Peyer's patch (tissue), 4 donors: ENCODE measurements at regions not wholly inside any gene's neighbourhood (a gene's known extent, or its start where the extent isn't known, plus 50 kb on each side); places are given as distances from the start of the nearest gene placed in this dataset.
"Not testable (repeated sequence)": the region's sequence is repeated elsewhere in the genome, so short reads cannot be mapped to it uniquely, and the experiment has no call there.

ENCODE experiments used
- DNase-seq, 3 donors: peaks; one replicate each; pipeline ENCODE4 v3.0.0-alpha.2; 2017 to 2019
- H3K27ac ChIP-seq, 4 donors: fragments of 200-600 bp; sonication (generic); one replicate each; pipeline ENCODE4 v1.5.1; 2016 to 2019
- H3K27me3 ChIP-seq, 2 donors: fragments of 200-600 bp; sonication (generic); one replicate each; pipeline ENCODE4 v1.5.1; 2019
- H3K36me3 ChIP-seq, 3 donors: fragments of 200-600 bp; sonication (generic); one replicate each; pipeline ENCODE4 v1.5.1; 2016 to 2019
- H3K4me1 ChIP-seq, 4 donors: fragments of 200-600 bp; sonication (generic); one replicate each; pipeline ENCODE4 v1.5.1; 2016 to 2019
- H3K4me3 ChIP-seq, 4 donors: fragments of 200-600 bp; sonication (generic); 1 replicate in 3 of 4; 2 replicates in 1 of 4; pipeline ENCODE4 v1.5.1; 2016 to 2019; ENCODE audit warnings: mild to moderate bottlenecking in 1 of 4
- H3K9me3 ChIP-seq, 4 donors: fragments of 200-600 bp; sonication (generic); one replicate each; pipeline ENCODE4 v1.5.1; 2016 to 2019; ENCODE audit warnings: mild to moderate bottlenecking in 1 of 4
- CTCF ChIP-seq, 6 experiments: fragments of 450-650 bp in 4 of 6; fragments of 200-600 bp in 2 of 6; sonication (generic) in 1 of 6; IDR thresholded peaks; one replicate each; pipeline ENCODE4 v1.5.1; 2017 to 2019; ENCODE audit warnings: antibody characterized with exemption in 6 of 6, mild to moderate bottlenecking in 3 of 6, moderate library complexity in 1 of 6
- POLR2A ChIP-seq, 2 donors: fragments of 450-650 bp; IDR thresholded peaks; one replicate each; pipeline ENCODE4 v1.5.1; 2017; ENCODE audit warnings: antibody characterized with exemption in 2 of 2, mild to moderate bottlenecking in 2 of 2, moderate library complexity in 2 of 2

- no peaks in the 10 kb centered on the region for H3K27me3 ChIP-seq
- no peak overlapping the region for H3K4me3 ChIP-seq
- no peaks in the 10 kb centered on the region for H3K36me3 ChIP-seq
- H3K4me1 ChIP-seq, result no peaks in the 10 kb centered on the region
- H3K9me3 ChIP-seq, result no peaks in the 10 kb centered on the region
- no peak overlapping the region for H3K27ac ChIP-seq
- no peak for DNase-seq
- TF ChIP-seq CTCF (IDR thresholded peaks at IDR 0.05) (no peak), POLR2A (IDR thresholded peaks at IDR 0.05) (no peak)
Measured at GRCh38 chr18:34399892-34400291, 175.2 kb upstream of the NOL4 start.

- TF ChIP-seq CTCF (IDR thresholded peaks at IDR 0.05), result no peak
- no peak for TF ChIP-seq POLR2A (IDR thresholded peaks at IDR 0.05)
- Histone ChIP-seq H3K27ac (no peak overlapping the region), H3K4me1 (no peaks in the 10 kb centered on the region), H3K9me3 (no peaks in the 10 kb centered on the region), H3K27me3 (no peaks in the 10 kb centered on the region), H3K36me3 (no peaks in the 10 kb centered on the region), H3K4me3 (no peak overlapping the region)
- no peak for DNase-seq
Measured at GRCh38 chr18:34400834-34401233, 176.1 kb upstream of the NOL4 start.

GRCh38 chr18:34401775-34402174 lies 177.1 kb upstream of the NOL4 start:
- no peak overlapping the region for H3K4me3 ChIP-seq
- H3K27ac ChIP-seq, result no peak overlapping the region
- TF ChIP-seq POLR2A (IDR thresholded peaks at IDR 0.05), result no peak
- TF ChIP-seq CTCF (IDR thresholded peaks at IDR 0.05), result no peak
- no peaks in the 10 kb centered on the region for H3K4me1 ChIP-seq
- H3K36me3 ChIP-seq, result no peaks in the 10 kb centered on the region
- H3K9me3 ChIP-seq, result no peaks in the 10 kb centered on the region
- no peaks in the 10 kb centered on the region for H3K27me3 ChIP-seq
- DNase-seq, result no peak

GRCh38 chr18:34407471-34407870 lies 182.8 kb upstream of the NOL4 start:
- not testable (repeated sequence) for H3K9me3 ChIP-seq, H3K4me1 ChIP-seq, H3K27ac ChIP-seq, H3K27me3 ChIP-seq, DNase-seq, H3K36me3 ChIP-seq, H3K4me3 ChIP-seq

- no peak overlapping the region for H3K4me3 ChIP-seq
- H3K9me3 ChIP-seq, result no peaks in the 10 kb centered on the region
- TF ChIP-seq CTCF (IDR thresholded peaks at IDR 0.05), result no peak
- no peak for TF ChIP-seq POLR2A (IDR thresholded peaks at IDR 0.05)
- no peaks in the 10 kb centered on the region for H3K27me3 ChIP-seq
- no peak overlapping the region for H3K27ac ChIP-seq
- no peak for DNase-seq
- H3K4me1 ChIP-seq, result no peaks in the 10 kb centered on the region
- no peaks in the 10 kb centered on the region for H3K36me3 ChIP-seq
Measured at GRCh38 chr18:34411952-34412351, 187.2 kb upstream of the NOL4 start.

- TF ChIP-seq POLR2A (IDR thresholded peaks at IDR 0.05) (no peak), CTCF (IDR thresholded peaks at IDR 0.05) (no peak)
- H3K9me3 ChIP-seq, result peaks cover 0 to under 1% (median 0%) of the 10 kb centered on the region in 4 donors
- no peak for DNase-seq
- no peaks in the 10 kb centered on the region for H3K27me3 ChIP-seq
- H3K4me1 ChIP-seq, result no peaks in the 10 kb centered on the region
- H3K36me3 ChIP-seq, result no peaks in the 10 kb centered on the region
- no peak overlapping the region for H3K4me3 ChIP-seq
- H3K27ac ChIP-seq, result no peak overlapping the region
Measured at GRCh38 chr18:34431042-34431441, 206.3 kb upstream of the NOL4 start.
